Endodermal cell (in vitro differentiated cells): ENCODE measurements at regions not wholly inside any gene's neighbourhood (a gene's known extent, or its start where the extent isn't known, plus 50 kb on each side); places are given as distances from the start of the nearest gene placed in this dataset.

Source experiments
- DNase-seq: peaks from one replicate; pipeline ENCODE4 v3.0.0-alpha.2; 2017
- H3K27ac ChIP-seq: 2 replicates; pipeline ENCODE4 v1.5.1; 2013; ENCODE audit warnings: mild to moderate bottlenecking, low read depth, low read length, moderate library complexity
- H3K27me3 ChIP-seq: 2 replicates; pipeline ENCODE4 v1.6.1; 2013; ENCODE audit warnings: mild to moderate bottlenecking, low read length, moderate library complexity; ENCODE audit not compliant: insufficient read depth, control insufficient read depth, poor library complexity, severe bottlenecking
- H3K36me3 ChIP-seq: 2 replicates; pipeline ENCODE4 v1.7.0; 2013; ENCODE audit warnings: mild to moderate bottlenecking, low read length, moderate library complexity; ENCODE audit not compliant: control insufficient read depth, insufficient read depth
- H3K4me1 ChIP-seq: one replicate; pipeline ENCODE4 v1.7.0; 2013; ENCODE audit warnings: low read length; ENCODE audit not compliant: control insufficient read depth, insufficient read depth
- H3K4me3 ChIP-seq: 2 replicates; pipeline ENCODE4 v1.5.1; 2013; ENCODE audit warnings: mild to moderate bottlenecking, low read length, moderate library complexity
- H3K9ac ChIP-seq: 2 replicates; pipeline ENCODE4 v1.6.1; 2013; ENCODE audit warnings: mild to moderate bottlenecking, low read length, moderate library complexity; ENCODE audit not compliant: poor library complexity, severe bottlenecking; ENCODE audit errors: extremely low read depth
- H3K9me3 ChIP-seq: 2 replicates; pipeline ENCODE4 v1.6.1; 2013; ENCODE audit warnings: mild to moderate bottlenecking, low read length, moderate library complexity; ENCODE audit not compliant: control insufficient read depth
- H3K27ac Mint-ChIP-seq: 2 replicates; pipeline ENCODE4 v1.8.0; 2020; ENCODE audit warnings: mixed read lengths
- H3K27me3 Mint-ChIP-seq: 2 replicates; pipeline ENCODE4 v1.8.0; 2021; ENCODE audit warnings: mild to moderate bottlenecking, mixed read lengths; ENCODE audit not compliant: insufficient read depth
- H3K36me3 Mint-ChIP-seq: 2 replicates; pipeline ENCODE4 v1.8.0; 2020; ENCODE audit warnings: low read depth, mixed read lengths
- H3K4me1 Mint-ChIP-seq: 2 replicates; pipeline ENCODE4 v1.8.0; 2020; ENCODE audit warnings: mixed read lengths
- H3K4me3 Mint-ChIP-seq: 2 replicates; pipeline ENCODE4 v1.8.0; 2020; ENCODE audit warnings: mild to moderate bottlenecking, moderate library complexity, mixed read lengths
- H3K9me3 Mint-ChIP-seq: 2 replicates; pipeline ENCODE4 v1.8.0; 2020; ENCODE audit warnings: mild to moderate bottlenecking, mixed read lengths
- CTCF ChIP-seq: fragments of 200-600 bp; sonication (generic); conservative IDR thresholded peaks from 2 replicates; pipeline ENCODE4 v1.5.0; 2021; ENCODE audit warnings: antibody characterized with exemption, mild to moderate bottlenecking
- WGBS, 2 experiments: methylation state at CpG; one replicate each; pipeline versions ENCODE4 v1.1.5 to v1.1.7; 2013; ENCODE audit warnings: missing lambda C conversion rate in 2 of 2, mixed read lengths in 1 of 2; ENCODE audit not compliant: insufficient coverage in 1 of 2, insufficient read length in 1 of 2; 5-methylcytosine and 5-hydroxymethylcytosine counted together

GRCh38 chr4:57490520-57491255, 380.5 kb upstream of the IGFBP7 start:
- no peaks in the 10 kb centered on the region for H3K27me3 ChIP-seq
- H3K36me3 ChIP-seq, result no peaks in the 10 kb centered on the region
- peaks cover 1% of the 10 kb centered on the region for H3K4me1 Mint-ChIP-seq
- no peak for DNase-seq
- no peaks in the 10 kb centered on the region for H3K36me3 Mint-ChIP-seq
- no peak overlapping the region for H3K4me3 Mint-ChIP-seq
- no peak overlapping the region for H3K4me3 ChIP-seq
- no peak overlapping the region for H3K27ac Mint-ChIP-seq
- no peaks in the 10 kb centered on the region for H3K9me3 ChIP-seq
- 71 to 92% methylated on average over 2 to 4 of the region's 4 CpGs for WGBS, 2 experiments
- TF ChIP-seq CTCF, result no peak
- H3K9ac ChIP-seq, result no peak overlapping the region
- no peaks in the 10 kb centered on the region for H3K27me3 Mint-ChIP-seq
- H3K4me1 ChIP-seq, result no peaks in the 10 kb centered on the region
- no peaks in the 10 kb centered on the region for H3K9me3 Mint-ChIP-seq
- H3K27ac ChIP-seq, result peak overlapping the region; percentile 69

GRCh38 chr4:57488366-57489162, 378.4 kb upstream of the IGFBP7 start:
- WGBS, 2 experiments, result 67% methylated on average over 3 of the region's 3 CpGs
- H3K27me3 ChIP-seq, result no peaks in the 10 kb centered on the region
- Mint-ChIP-seq H3K9me3 (no peaks in the 10 kb centered on the region), H3K27ac (no peak overlapping the region), H3K4me3 (no peak overlapping the region), H3K4me1 (peaks cover 1% of the 10 kb centered on the region), H3K36me3 (no peaks in the 10 kb centered on the region), H3K27me3 (no peaks in the 10 kb centered on the region)
- no peaks in the 10 kb centered on the region for H3K4me1 ChIP-seq
- no peak for DNase-seq
- H3K9me3 ChIP-seq, result no peaks in the 10 kb centered on the region
- no peak overlapping the region for H3K9ac ChIP-seq
- no peak overlapping the region for H3K4me3 ChIP-seq
- no peaks in the 10 kb centered on the region for H3K36me3 ChIP-seq
- TF ChIP-seq CTCF, result no peak
- no peak overlapping the region for H3K27ac ChIP-seq

- Histone ChIP-seq H3K4me3 (no peak overlapping the region), H3K27ac (no peak overlapping the region), H3K27me3 (no peaks in the 10 kb centered on the region), H3K9me3 (no peaks in the 10 kb centered on the region), H3K9ac (no peak overlapping the region), H3K36me3 (no peaks in the 10 kb centered on the region), H3K4me1 (no peaks in the 10 kb centered on the region)
- TF ChIP-seq CTCF, result no peak
- peaks cover 3% of the 10 kb centered on the region for H3K27me3 Mint-ChIP-seq
- no peaks in the 10 kb centered on the region for H3K36me3 Mint-ChIP-seq
- WGBS, 2 experiments, result no CpG with 5 or more reads among the region's 1 CpG
- no peak overlapping the region for H3K27ac Mint-ChIP-seq
- no peak for DNase-seq
- H3K4me1 Mint-ChIP-seq, result no peaks in the 10 kb centered on the region
- H3K4me3 Mint-ChIP-seq, result no peak overlapping the region
- peaks cover 3% of the 10 kb centered on the region for H3K9me3 Mint-ChIP-seq
Measured at GRCh38 chr4:57475424-57475823, 365.2 kb upstream of the IGFBP7 start.
